Right ventricle myocardium inferior (tissue), 1 donor: ENCODE measurements at regions not wholly inside any gene's neighbourhood (a gene's known extent, or its start where the extent isn't known, plus 50 kb on each side); places are given as distances from the start of the nearest gene placed in this dataset.
"Not testable (repeated sequence)": the region's sequence is repeated elsewhere in the genome, so short reads cannot be mapped to it uniquely, and the experiment has no call there.

Experiments used
- ATAC-seq: fragments of 200-7000 bp; cut with Tn5 transposase; one replicate; pipeline ENCODE4 v1.9.1; 2020; ENCODE audit warnings: mild to moderate bottlenecking, moderate library complexity
- DNase-seq: peaks from one replicate; pipeline ENCODE4 v3.0.0; 2021; ENCODE audit errors: missing footprints
- intact Hi-C: fragments of 100-400 bp; cut with DNase I; formaldehyde crosslinking; loops from one replicate; pipeline ENCODE4 v1.11.0; 2022
- donor health status: DM: no; HTN: yes; CAD: no; lungs with severe emphysema.

- intact Hi-C loops, DNase-seq, ATAC-seq: not testable (repeated sequence)
These were observed 51.9 kb upstream of the MFGE8 start for GRCh38 chr15:88965097-88965496.

GRCh38 chr15:88970232-88970631 is 57.1 kb upstream of the MFGE8 start:
- intact Hi-C loops: no loop called here
- ATAC-seq (no peak), DNase-seq (no peak)

GRCh38 chr15:88974392-88974791 is 61.2 kb upstream of the MFGE8 start:
- ATAC-seq: no peak
- intact Hi-C loops: no loop called here
- DNase-seq: no peak

GRCh38 chr15:88975891-88976290 is 62.7 kb upstream of the MFGE8 start:
- intact Hi-C loops: no loop called here
- no peak for DNase-seq
- ATAC-seq: no peak

GRCh38 chr15:88976656-88977055 is 63.5 kb upstream of the MFGE8 start:
- no peak for DNase-seq
- intact Hi-C loops: no loop called here
- ATAC-seq: no peak

DNA sequence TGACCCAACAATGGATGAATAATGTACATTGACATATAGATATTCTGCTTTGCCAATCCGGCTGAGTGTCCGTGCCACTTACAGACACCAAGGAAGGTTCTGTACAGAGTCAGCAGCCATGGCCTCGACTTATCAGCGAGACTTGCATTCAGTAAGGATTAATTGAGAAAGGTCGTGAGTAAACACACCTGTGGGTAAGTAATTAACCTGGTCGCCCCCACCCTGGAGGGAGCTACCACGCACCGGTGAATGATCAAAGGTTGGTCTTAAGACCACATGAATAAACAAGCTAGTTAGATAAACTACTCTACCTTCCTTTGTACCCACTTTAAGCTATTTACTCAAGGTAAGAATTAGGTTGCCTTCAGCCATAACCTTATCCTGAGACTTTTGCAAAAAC is 66.5 kb upstream of the MFGE8 start:
- ATAC-seq (no peak), DNase-seq (no peak)
- intact Hi-C loops: no loop called here

DNA sequence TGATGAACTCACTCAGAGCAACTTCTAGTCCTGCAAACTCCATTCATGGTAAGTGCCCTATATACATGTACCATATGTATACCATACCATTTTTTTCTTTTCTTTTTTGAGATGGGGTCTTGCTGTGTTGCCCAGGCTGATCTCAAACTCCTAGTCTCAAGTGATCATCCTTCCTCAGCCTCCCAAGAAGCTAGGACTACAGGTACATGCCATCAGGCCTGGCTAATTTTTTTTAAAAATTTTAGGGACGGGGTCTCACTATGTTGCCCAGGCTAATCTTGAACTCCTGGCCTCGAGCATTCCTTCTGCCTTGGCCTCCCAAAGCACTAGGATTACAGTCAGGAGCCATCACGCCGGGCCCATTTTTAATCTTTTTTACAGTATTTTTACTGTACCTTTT is 67.3 kb upstream of the MFGE8 start:
- ATAC-seq (no peak), DNase-seq (no peak)
- intact Hi-C loops: no loop called here

GRCh38 chr15:88981244-88982215 is 68.4 kb upstream of the MFGE8 start:
- no peak for DNase-seq
- intact Hi-C loops: no loop called here
- ATAC-seq: no peak

DNA sequence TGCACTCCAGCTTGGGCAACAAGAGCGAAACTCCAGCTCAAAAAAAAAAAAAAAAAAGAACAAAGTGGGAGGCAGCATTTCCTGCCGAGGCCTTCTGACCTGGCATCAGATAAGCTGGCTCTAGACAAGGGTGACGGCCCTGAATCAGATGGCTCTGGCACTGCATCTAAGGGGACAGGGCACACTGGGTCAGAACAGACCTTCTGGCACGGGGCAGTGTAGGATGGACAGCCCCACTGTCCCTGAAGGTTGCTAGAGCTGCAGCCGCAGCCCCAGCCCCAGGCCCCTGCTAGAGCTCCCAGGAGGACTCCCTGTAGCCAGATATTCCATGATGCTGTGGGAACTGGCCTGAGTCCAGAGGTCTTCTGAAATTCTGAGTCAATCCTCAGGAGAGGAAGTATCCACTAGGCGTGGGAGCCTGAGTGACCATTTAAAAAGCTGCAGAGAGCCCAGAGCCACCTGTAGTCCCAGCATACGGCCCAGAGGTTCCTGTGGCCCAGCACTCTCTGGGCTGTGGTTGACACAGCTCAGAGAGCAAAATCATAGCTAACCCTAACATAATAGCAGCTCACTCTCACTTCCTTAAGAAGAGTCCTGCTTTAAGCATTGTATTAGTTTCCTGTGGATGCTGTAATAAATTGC is 69.2 kb upstream of the MFGE8 start:
- DNase-seq (peak; percentile 84), ATAC-seq (peak; percentile 89)
- intact Hi-C loops: no loop called here

- ATAC-seq: no peak
- intact Hi-C loops: no loop called here
- no peak for DNase-seq
These were observed 69.8 kb upstream of the MFGE8 start for GRCh38 chr15:88982946-88983342.

- ATAC-seq (no peak), DNase-seq (no peak)
- intact Hi-C loops: no loop called here
These were observed 70.8 kb upstream of the MFGE8 start for GRCh38 chr15:88983861-88984429.

GRCh38 chr15:88985547-88986393 is 72.6 kb upstream of the MFGE8 start:
- DNase-seq (no peak), ATAC-seq (no peak)
- intact Hi-C loops: no loop called here

- intact Hi-C loops: no loop called here
- no peak for DNase-seq
- ATAC-seq: no peak
These were observed 73.9 kb upstream of the MFGE8 start for GRCh38 chr15:88986949-88987590.

- intact Hi-C loops: no loop called here
- no peak for ATAC-seq
- DNase-seq: no peak
These were observed 74.4 kb upstream of the MFGE8 start for GRCh38 chr15:88987591-88987933.

DNA sequence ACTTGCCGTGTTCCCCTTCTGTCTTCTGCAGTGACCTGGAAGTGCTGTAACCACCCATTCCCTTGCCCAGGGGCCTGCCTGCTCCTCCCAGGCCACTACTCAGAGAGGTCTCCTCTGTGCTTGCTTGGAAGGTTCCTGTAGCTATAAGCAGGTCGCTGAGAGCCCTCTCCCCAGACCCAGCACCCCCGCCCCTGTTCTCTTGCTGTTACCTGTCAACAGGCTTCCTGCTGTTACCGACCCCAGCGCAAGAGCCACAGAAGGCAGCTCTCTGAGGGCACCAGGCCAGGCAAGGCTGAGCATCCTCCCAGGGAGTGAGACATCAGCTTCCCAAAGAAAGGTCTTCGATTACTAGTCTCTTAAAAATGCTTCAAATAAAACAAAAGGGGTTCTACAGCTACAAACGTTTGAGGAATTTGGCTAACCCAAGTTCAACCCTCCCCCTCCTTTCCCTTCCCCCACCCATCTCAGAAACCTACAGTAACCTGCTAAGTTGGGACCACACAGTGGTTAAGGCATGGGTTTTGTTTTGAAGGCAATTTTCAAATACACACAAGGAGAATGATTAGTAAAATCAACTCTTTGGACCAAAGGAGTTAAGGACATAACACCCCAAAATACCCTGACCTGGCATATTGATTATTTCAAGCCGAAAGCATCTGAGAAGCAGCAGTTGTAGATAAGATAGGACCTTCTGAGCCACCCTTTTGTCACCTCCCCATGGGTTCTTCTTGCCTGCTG is 74.9 kb upstream of the MFGE8 start:
- DNase-seq (no peak), ATAC-seq (no peak)
- intact Hi-C loops: no loop called here

- intact Hi-C loops: no loop called here
- DNase-seq (no peak), ATAC-seq (no peak)
These were observed 76.4 kb upstream of the MFGE8 start for GRCh38 chr15:88989578-88989977.

DNA sequence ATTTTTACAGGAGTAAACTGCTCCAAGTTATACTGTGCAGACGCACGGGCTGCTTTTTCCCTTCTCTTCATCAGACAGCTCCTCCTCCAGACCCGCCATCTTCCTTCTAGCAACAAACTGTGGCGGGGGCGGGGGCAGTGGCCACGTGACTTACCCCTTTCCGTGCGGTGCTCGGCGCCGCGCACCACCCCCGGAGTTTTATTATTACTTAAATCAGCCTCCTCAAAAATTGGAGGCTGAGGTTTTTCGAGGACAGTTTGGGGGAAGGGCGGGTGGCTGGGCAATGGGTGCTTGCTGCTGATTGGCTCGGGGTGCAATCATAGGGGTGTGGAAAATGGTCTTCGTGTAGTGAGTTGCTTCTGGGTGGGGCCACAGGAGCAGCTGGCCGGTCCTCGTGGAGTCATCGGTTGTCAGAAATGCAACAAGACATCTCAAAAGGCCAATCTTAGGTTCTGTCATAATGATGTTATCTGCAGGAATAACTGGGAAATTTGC is 77.1 kb upstream of the MFGE8 start:
- DNase-seq (no peak), ATAC-seq (no peak)
- intact Hi-C loops: no loop called here

GRCh38 chr15:88992216-88992615 is 79.0 kb upstream of the MFGE8 start:
- intact Hi-C loops: no loop called here
- ATAC-seq (no peak), DNase-seq (no peak)
